ENCODE measurements at regions not wholly inside any gene's neighbourhood (a gene's known extent, or its start where the extent isn't known, plus 50 kb on each side); places are given as distances from the start of the nearest gene placed in this dataset.

GRCh38 chr6:25188232-25188631 is 90.9 kb upstream of the CARMIL1 start:
- TF ChIP-seq CTBP1 (IDR thresholded peaks at IDR 0.05; ENCODE audit: borderline replicate concordance) (no peak), SP1 (IDR thresholded peaks at IDR 0.05) (no peak), SUZ12 (IDR thresholded peaks at IDR 0.05) (no peak)
